Natural killer cell treated with Interleukin-12 subunit alpha and Interleukin-12 subunit beta and Interleukin-15 and Interleukin-18, amount 100 ng/mL, for 72 hours (primary cell): ENCODE measurements at regions not wholly inside any gene's neighbourhood (a gene's known extent, or its start where the extent isn't known, plus 50 kb on each side); places are given as distances from the start of the nearest gene placed in this dataset.
A peak's percentile ranks its signal among the peaks of the same experiment; 100 is the strongest.
"Not testable (repeated sequence)": the region's sequence is repeated elsewhere in the genome, so short reads cannot be mapped to it uniquely, and the experiment has no call there.

ENCODE experiments used
- ATAC-seq, 2 donors: fragments of 150-1000 bp; cut with Tn5 transposase in 1 of 2; sonication (Bioruptor Pico), chemical (Tn5 transposase) in 1 of 2; 2 replicates each; pipeline ENCODE4 v1.10.0; 2021
- DNase-seq: peaks from one replicate; pipeline ENCODE4 v3.0.0; 2022; ENCODE audit warnings: low spot score
- H3K27ac Mint-ChIP-seq, 2 donors: 1 replicate in 1 of 2; 2 replicates in 1 of 2; pipeline ENCODE4 v1.8.0; 2022; ENCODE audit warnings: mixed read lengths in 2 of 2, mild to moderate bottlenecking in 1 of 2, moderate library complexity in 1 of 2
- H3K27me3 Mint-ChIP-seq, 2 donors: 1 replicate in 1 of 2; 2 replicates in 1 of 2; pipeline ENCODE4 v1.8.0; 2022; ENCODE audit warnings: mixed read lengths in 2 of 2
- H3K36me3 Mint-ChIP-seq: one replicate; pipeline ENCODE4 v1.8.0; 2022; ENCODE audit warnings: mixed read lengths
- H3K4me1 Mint-ChIP-seq, 2 donors: 1 replicate in 1 of 2; 2 replicates in 1 of 2; pipeline ENCODE4 v1.8.0; 2022; ENCODE audit warnings: low read depth in 2 of 2, mixed read lengths in 2 of 2, mild to moderate bottlenecking in 1 of 2
- H3K4me3 Mint-ChIP-seq: one replicate; pipeline ENCODE4 v1.8.0; 2022; ENCODE audit warnings: mixed read lengths
- H3K9me3 Mint-ChIP-seq: 2 replicates; pipeline ENCODE4 v1.8.0; 2022; ENCODE audit warnings: mixed read lengths

DNA sequence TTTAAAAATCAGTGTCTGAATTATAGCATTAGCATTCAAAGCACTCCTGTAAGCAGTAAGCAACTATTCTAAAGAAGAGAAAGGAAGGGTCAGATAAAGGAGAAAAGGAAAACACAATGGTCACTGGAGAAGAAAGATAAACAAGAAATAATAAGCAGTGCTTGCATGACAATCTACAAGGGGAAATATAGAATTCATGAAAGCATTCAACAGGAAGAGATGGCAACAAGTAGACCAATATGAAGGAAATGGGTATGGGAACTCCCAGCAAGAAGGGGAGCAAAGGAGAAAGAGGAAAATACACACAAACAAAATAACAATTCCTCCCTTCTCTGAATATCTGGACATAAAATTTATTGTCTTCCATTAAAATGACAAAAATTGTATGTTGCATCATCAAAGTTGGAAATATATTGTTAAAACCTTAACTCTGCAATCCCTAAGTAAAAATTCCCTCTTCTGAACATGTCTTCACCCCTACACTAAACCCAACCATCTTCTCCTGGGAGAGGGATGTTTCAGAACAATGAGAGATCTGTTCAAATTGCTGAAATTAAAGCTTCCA, 206.3 kb upstream of the SAMSN1 start:
- H3K27me3 Mint-ChIP-seq = peaks cover 24 to 34% of the 10 kb centered on the region in 2 donors
- H3K4me3 Mint-ChIP-seq = no peak overlapping the region
- no peaks in the 10 kb centered on the region for H3K4me1 Mint-ChIP-seq
- H3K36me3 Mint-ChIP-seq = no peaks in the 10 kb centered on the region
- H3K27ac Mint-ChIP-seq = no peak overlapping the region
- no peak for ATAC-seq
- H3K9me3 Mint-ChIP-seq = no peaks in the 10 kb centered on the region
- no peak for DNase-seq

DNA sequence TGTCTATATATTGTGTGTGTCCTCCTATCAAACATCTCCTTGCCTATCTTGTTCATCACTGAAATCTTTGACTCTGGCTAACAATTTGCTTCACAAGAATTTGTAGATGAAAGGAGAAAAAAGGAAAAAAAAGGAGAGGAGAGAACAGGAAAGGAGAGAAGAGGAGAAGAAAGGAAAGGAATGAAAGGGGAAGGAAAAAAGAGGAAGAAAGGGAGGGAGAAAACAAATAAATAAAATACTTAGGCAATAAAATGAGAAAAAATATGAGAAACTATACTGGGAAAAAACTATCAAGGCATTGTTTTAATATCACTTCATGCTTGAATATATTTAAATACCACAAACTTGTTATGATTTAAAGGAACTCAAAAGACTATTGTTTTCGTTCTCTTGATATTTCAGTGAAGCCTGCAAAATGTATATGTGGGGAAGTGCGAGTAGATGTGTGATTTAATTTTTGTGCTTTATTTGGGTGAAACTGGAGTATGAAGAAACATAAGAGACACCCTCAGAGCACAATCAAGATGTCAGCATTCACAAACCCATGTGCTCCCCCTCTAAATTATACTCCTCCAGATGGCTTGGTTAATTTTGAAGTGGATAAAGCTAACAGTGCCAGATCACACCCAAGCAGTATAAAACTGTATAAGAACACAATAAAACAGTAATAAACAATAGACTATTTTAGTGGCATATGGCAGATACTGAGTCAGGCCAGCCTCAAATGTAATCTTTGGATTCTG, 205.7 kb upstream of the SAMSN1 start:
- H3K36me3 Mint-ChIP-seq = no peaks in the 10 kb centered on the region
- no peak overlapping the region for H3K27ac Mint-ChIP-seq
- no peaks in the 10 kb centered on the region for H3K4me1 Mint-ChIP-seq
- DNase-seq = no peak
- H3K27me3 Mint-ChIP-seq = peaks cover 24 to 34% of the 10 kb centered on the region in 2 donors
- no peak for ATAC-seq
- no peak overlapping the region for H3K4me3 Mint-ChIP-seq
- no peaks in the 10 kb centered on the region for H3K9me3 Mint-ChIP-seq

DNA sequence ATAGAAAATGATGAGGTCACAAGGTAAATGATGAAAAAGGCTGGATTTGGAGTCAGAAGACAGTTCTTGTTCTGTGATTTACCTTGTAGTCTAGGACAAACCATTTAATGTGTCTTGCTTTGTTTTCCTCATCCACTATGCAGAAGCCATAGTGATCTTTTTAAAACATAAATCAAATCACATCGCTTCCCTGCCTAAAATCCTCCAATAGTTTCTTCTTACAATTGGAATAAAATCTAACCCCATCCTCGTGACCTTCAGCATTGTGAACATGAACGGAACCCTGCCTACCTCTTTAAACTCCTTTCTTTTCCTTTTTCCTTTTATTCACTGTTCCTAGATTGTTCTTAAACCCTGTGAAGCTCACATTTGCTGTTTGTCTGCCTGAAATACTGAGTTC, 204.9 kb upstream of the SAMSN1 start:
- Mint-ChIP-seq H3K4me1 (peaks cover 5% of the 10 kb centered on the region in 2 donors), H3K27me3 (peaks cover 24 to 34% of the 10 kb centered on the region in 2 donors), H3K4me3 (no peak overlapping the region), H3K9me3 (peaks cover 4% of the 10 kb centered on the region), H3K36me3 (peaks cover 2% of the 10 kb centered on the region), H3K27ac (no peak overlapping the region)
- no peak for ATAC-seq
- DNase-seq = no peak

DNA sequence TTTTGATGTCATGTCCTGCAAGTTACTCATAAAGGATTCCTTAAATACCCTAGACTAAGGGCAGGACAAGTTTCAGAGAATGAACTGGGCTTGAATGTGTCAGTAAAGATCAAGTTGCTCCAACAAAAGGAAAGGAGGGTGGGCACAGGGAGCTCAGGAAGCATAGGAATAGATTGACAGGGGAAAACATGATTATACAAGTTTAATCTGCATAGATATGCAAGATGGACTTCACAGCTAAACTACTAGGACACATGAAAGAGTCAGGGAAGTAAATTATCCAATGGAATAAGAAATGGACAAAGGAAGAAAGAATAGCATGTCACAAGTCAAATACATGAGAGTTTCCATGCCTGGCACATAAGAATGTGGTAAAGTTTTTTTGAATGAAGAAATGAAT, 203.9 kb upstream of the SAMSN1 start:
- ATAC-seq (no peak), DNase-seq (no peak)
- H3K9me3 Mint-ChIP-seq = peaks cover 4% of the 10 kb centered on the region
- H3K4me1 Mint-ChIP-seq = peaks cover 8 to 9% of the 10 kb centered on the region in 2 donors
- no peak overlapping the region for H3K4me3 Mint-ChIP-seq
- peaks cover 24 to 34% of the 10 kb centered on the region in 2 donors for H3K27me3 Mint-ChIP-seq
- H3K27ac Mint-ChIP-seq = no peak overlapping the region
- H3K36me3 Mint-ChIP-seq = peaks cover 5% of the 10 kb centered on the region

DNA sequence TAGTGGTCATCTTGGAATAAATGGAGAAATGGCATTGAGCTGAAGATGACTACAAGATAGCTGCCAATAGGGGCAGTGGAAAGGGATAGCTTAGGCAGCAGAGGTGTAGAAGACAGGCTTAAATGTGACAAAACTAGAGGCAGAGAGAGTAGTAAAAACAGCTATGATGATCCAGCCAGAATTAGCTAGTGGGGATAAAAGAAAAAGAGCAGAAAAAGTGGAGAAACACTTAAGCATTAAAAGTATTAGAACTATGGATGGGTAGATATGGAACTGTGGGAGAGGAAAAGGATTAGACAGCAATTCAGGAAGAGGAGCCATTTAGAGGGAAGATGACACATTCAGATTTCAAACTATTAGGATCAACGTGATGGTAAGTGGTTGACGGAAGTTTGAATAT, 202.5 kb upstream of the SAMSN1 start:
- no peak overlapping the region for H3K27ac Mint-ChIP-seq
- no peak for DNase-seq

DNA sequence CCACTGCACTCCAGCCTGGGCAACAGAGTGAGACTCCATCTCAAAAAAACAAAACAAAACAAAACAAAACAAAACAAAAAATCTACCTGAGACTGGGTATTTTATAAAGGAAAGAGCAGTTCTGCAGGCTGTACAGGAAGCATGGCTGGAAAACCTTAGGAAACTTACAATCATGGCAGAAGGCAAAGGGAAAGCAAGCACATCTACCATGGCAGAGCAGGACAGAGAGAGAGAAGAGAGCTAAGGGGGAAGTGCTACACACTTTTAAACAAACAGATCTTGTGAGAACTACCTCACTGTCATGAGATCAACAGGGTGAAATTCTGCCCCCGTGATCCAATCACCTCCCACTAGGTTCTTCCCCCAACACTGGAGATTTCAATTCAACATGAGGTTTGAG, 198.3 kb upstream of the SAMSN1 start:
- DNase-seq = no peak
- Mint-ChIP-seq H3K9me3 (peaks cover 4% of the 10 kb centered on the region), H3K4me1 (peaks cover 13 to 14% of the 10 kb centered on the region in 2 donors), H3K4me3 (no peak overlapping the region), H3K27me3 (peaks cover 10 to 12% of the 10 kb centered on the region in 2 donors), H3K27ac (no peak overlapping the region), H3K36me3 (peaks cover 11% of the 10 kb centered on the region)
- ATAC-seq = no peak

More for the DNA sequence above, 202.5 kb upstream of the SAMSN1 start:
- H3K4me1 Mint-ChIP-seq = peaks cover 8 to 9% of the 10 kb centered on the region in 2 donors
- H3K27me3 Mint-ChIP-seq = peaks cover 26 to 34% of the 10 kb centered on the region in 2 donors
- no peak for ATAC-seq
- H3K4me3 Mint-ChIP-seq = no peak overlapping the region
- H3K9me3 Mint-ChIP-seq = peaks cover 4% of the 10 kb centered on the region
- peaks cover 8% of the 10 kb centered on the region for H3K36me3 Mint-ChIP-seq

DNA sequence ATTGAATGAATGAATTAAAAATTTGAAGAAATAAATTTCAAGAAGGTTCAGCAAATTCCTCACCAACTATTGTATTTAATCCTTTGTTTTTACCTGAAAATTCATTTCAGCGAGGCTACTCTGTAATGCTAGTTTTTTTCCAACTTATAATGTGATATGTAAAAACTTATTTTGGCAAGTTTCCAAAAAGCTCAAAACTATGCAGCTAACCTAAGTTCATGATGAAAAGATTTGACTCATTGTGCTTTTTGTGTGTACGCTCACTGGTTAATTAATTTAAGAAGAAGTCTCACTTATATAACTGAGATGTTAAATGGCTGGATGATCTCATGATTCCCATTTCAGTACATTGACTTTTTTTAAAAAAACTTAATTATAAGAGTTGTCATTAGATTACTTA, 196.0 kb upstream of the SAMSN1 start:
- Mint-ChIP-seq H3K27me3 (peaks cover 0 to 2% of the 10 kb centered on the region in 2 donors), H3K36me3 (peaks cover 11% of the 10 kb centered on the region), H3K9me3 (peaks cover 4% of the 10 kb centered on the region), H3K27ac (no peak overlapping the region), H3K4me3 (no peak overlapping the region), H3K4me1 (peaks cover 25 to 28% of the 10 kb centered on the region in 2 donors)
- DNase-seq (no peak), ATAC-seq (no peak)

DNA sequence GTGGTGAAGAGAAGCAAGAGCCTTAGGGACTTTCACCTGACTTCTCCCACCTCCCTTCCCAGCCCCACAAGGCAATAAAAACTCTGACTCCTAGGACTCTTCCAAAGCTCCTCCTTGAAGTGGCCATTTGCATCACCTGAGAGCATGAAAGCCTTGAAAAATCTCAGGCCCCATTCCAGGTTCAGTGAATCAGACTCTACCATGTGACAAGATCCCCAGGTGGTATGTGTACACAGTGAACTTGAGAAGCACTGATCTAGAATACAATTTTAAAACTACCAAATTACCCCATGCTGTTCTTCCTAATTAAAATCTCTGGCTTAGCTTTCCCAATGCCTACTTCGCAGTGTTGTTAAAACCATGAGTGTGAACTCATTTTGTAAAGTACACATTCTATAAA, 195.1 kb upstream of the SAMSN1 start:
- no peak overlapping the region for H3K27ac Mint-ChIP-seq
- DNase-seq (no peak), ATAC-seq (no peak)
- H3K9me3 Mint-ChIP-seq = peaks cover 3% of the 10 kb centered on the region
- peaks cover 11% of the 10 kb centered on the region for H3K36me3 Mint-ChIP-seq
- no peak overlapping the region for H3K4me3 Mint-ChIP-seq
- peaks cover 31 to 33% of the 10 kb centered on the region in 2 donors for H3K4me1 Mint-ChIP-seq
- peaks cover 0 to 2% of the 10 kb centered on the region in 2 donors for H3K27me3 Mint-ChIP-seq

DNA sequence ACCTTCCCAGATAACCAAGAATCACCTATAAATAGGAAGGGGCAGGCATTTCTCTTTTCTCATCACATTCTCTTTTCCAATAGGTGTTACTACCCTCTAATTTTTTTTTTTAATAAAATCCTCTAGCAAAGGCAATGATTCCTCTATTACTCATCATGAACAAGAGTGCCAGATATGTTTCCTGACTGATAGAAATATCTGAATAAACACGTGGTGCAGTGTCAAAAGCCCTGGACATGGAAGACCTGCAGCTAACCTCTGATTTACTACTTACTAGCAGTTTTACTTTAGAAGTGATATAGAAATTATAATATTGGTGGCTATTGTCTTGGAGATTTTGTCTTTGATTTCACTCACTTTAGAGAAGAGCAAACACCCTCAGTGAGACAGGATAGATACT, 194.6 kb upstream of the SAMSN1 start:
- Mint-ChIP-seq H3K4me1 (peaks cover 29 to 30% of the 10 kb centered on the region in 2 donors), H3K36me3 (peaks cover 6% of the 10 kb centered on the region), H3K27ac (no peak overlapping the region), H3K27me3 (peaks cover 0 to 2% of the 10 kb centered on the region in 2 donors), H3K9me3 (no peaks in the 10 kb centered on the region), H3K4me3 (no peak overlapping the region)
- ATAC-seq = no peak
- DNase-seq = no peak

DNA sequence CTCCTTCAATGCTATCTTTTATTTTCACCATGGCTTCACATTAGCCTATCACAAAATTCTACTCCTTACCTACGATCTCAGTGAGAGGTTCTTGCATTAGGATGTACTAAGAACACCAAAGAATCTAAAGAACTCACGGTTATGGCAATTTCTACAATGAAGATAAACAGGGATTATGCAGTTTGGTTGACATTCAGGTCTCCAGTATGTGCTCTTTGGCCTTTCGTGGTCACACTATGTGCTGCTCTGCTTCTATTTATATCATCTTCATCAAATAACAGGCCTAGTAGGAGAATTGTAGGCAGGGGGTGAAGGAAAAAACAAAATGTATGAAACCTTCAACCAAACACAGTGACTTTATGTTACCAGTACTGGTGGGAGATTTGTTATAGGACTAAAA, 194.0 kb upstream of the SAMSN1 start:
- H3K9me3 Mint-ChIP-seq = no peaks in the 10 kb centered on the region
- H3K27me3 Mint-ChIP-seq = peaks cover 0 to 2% of the 10 kb centered on the region in 2 donors
- no peak overlapping the region for H3K27ac Mint-ChIP-seq
- H3K36me3 Mint-ChIP-seq = peaks cover 6% of the 10 kb centered on the region
- H3K4me1 Mint-ChIP-seq = peaks cover 32 to 34% of the 10 kb centered on the region in 2 donors
- ATAC-seq (no peak), DNase-seq (no peak)
- H3K4me3 Mint-ChIP-seq = no peak overlapping the region

DNA sequence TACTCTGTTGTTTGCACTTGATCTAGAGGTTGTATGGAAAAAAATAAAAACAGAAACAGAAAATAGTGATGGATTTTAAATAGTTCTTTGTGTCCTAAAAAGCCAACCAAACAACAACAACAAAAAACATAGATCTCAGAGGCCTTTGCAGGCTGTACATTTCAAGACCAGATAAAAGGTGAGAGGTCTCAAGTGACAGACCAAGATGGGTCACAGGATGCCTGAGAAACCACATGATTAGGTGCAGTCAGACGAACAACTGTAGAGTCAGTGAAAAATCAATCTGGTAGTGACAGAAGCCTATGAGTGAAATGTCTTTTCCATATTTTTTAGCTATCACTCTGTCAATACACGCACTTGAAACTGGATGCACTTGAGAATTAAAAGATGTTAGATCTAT, 193.5 kb upstream of the SAMSN1 start:
- H3K27me3 Mint-ChIP-seq = peaks cover 0 to 2% of the 10 kb centered on the region in 2 donors
- no peak overlapping the region for H3K4me3 Mint-ChIP-seq
- H3K27ac Mint-ChIP-seq = peak overlapping the region in 1 of 2 donors; percentile 64
- peak in 1 of 2 donors; percentile 53 for ATAC-seq
- H3K36me3 Mint-ChIP-seq = peaks cover 6% of the 10 kb centered on the region
- no peaks in the 10 kb centered on the region for H3K9me3 Mint-ChIP-seq
- H3K4me1 Mint-ChIP-seq = peaks cover 34 to 38% of the 10 kb centered on the region in 2 donors
- DNase-seq = no peak

DNA sequence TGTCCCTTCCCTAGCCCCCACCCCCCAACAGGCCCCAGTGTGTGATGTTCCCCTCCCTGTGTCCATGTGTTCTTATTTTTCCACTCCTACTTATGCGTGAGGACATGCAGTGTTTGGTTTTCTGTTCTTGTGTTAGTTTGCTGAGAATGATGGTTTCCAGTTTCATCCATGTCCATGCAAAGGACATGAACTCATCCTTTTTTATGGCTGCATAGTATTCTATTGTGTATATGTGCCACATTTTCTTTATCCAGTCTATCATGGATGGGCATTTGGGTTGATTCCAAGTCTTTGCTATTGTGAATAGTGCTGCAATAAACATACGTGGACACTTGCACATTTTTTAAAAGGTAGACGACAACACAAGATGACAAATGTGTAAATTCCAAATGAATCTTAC, 192.5 kb upstream of the SAMSN1 start:
- H3K27ac Mint-ChIP-seq = peak overlapping the region in 1 of 2 donors; percentile 64
- not testable (repeated sequence) for H3K9me3 Mint-ChIP-seq, DNase-seq, H3K27me3 Mint-ChIP-seq, ATAC-seq, H3K36me3 Mint-ChIP-seq, H3K4me3 Mint-ChIP-seq
- H3K4me1 Mint-ChIP-seq = peaks cover 40 to 47% of the 10 kb centered on the region in 2 donors

DNA sequence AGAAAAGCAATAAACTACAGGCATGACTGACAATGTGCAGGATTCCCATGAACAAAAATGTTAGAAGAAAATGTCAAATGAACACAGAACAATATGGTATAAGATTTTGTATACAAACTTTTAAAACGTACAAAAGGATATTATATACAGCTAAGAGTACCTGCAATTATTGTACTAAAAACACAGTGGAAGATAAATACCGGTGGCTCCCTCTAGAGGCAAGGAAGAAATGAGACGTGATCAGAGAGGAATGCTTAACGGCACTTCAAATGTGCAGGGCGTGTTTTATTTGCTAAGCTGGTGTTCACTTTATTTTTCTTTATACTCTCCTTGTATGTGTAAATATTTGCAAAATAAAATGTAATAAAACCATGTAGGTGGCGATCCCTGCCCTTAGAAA, 191.8 kb upstream of the SAMSN1 start:
- H3K27ac Mint-ChIP-seq = peak overlapping the region; percentile 78 to 91

DNA sequence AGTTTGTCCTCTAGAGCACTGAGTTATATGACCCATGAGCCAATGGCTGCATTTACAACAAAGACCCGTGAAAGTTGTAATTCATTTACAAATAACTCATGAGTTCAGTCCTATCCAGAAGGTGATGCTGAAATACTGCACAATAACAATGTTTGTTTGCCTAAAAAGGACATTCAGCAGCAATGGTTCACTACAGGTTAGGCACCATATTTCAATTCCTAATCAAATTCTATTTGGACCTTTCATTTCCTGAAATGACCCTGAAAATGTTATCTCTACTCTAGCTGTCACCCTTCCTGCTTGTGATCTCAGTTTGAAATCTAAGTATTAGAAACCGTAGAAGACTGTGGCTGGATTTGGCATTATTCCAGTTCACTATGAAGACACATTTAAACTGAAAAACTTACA, 191.2 kb upstream of the SAMSN1 start:
- peak in 1 of 2 donors; percentile 28 for ATAC-seq

More for the DNA sequence above, 191.8 kb upstream of the SAMSN1 start:
- peak; percentile 66 to 71 for ATAC-seq
- H3K36me3 Mint-ChIP-seq = no peaks in the 10 kb centered on the region
- peak overlapping the region; percentile 76 for H3K4me3 Mint-ChIP-seq
- peaks cover 42 to 49% of the 10 kb centered on the region in 2 donors for H3K4me1 Mint-ChIP-seq
- no peaks in the 10 kb centered on the region for H3K27me3 Mint-ChIP-seq
- H3K9me3 Mint-ChIP-seq = no peaks in the 10 kb centered on the region
- DNase-seq = peak; percentile 74

More for the DNA sequence above, 191.2 kb upstream of the SAMSN1 start:
- Mint-ChIP-seq H3K36me3 (no peaks in the 10 kb centered on the region), H3K27ac (peak overlapping the region; percentile 78 to 91), H3K9me3 (no peaks in the 10 kb centered on the region), H3K27me3 (no peaks in the 10 kb centered on the region), H3K4me1 (peaks cover 42 to 49% of the 10 kb centered on the region in 2 donors), H3K4me3 (peak overlapping the region; percentile 76)
- DNase-seq = no peak
